Endodermal cell (in vitro differentiated cells): ENCODE measurements at regions not wholly inside any gene's neighbourhood (a gene's known extent, or its start where the extent isn't known, plus 50 kb on each side); places are given as distances from the start of the nearest gene placed in this dataset.
A peak's percentile ranks its signal among the peaks of the same experiment; 100 is the strongest.

ENCODE experiments used
- DNase-seq: peaks from one replicate; pipeline ENCODE4 v3.0.0-alpha.2; 2017
- H3K27ac ChIP-seq: 2 replicates; pipeline ENCODE4 v1.5.1; 2013; ENCODE audit warnings: mild to moderate bottlenecking, low read depth, low read length, moderate library complexity
- H3K27me3 ChIP-seq: 2 replicates; pipeline ENCODE4 v1.6.1; 2013; ENCODE audit warnings: mild to moderate bottlenecking, low read length, moderate library complexity; ENCODE audit not compliant: insufficient read depth, control insufficient read depth, poor library complexity, severe bottlenecking
- H3K36me3 ChIP-seq: 2 replicates; pipeline ENCODE4 v1.7.0; 2013; ENCODE audit warnings: mild to moderate bottlenecking, low read length, moderate library complexity; ENCODE audit not compliant: control insufficient read depth, insufficient read depth
- H3K4me1 ChIP-seq: one replicate; pipeline ENCODE4 v1.7.0; 2013; ENCODE audit warnings: low read length; ENCODE audit not compliant: control insufficient read depth, insufficient read depth
- H3K4me3 ChIP-seq: 2 replicates; pipeline ENCODE4 v1.5.1; 2013; ENCODE audit warnings: mild to moderate bottlenecking, low read length, moderate library complexity
- H3K9ac ChIP-seq: 2 replicates; pipeline ENCODE4 v1.6.1; 2013; ENCODE audit warnings: mild to moderate bottlenecking, low read length, moderate library complexity; ENCODE audit not compliant: poor library complexity, severe bottlenecking; ENCODE audit errors: extremely low read depth
- H3K9me3 ChIP-seq: 2 replicates; pipeline ENCODE4 v1.6.1; 2013; ENCODE audit warnings: mild to moderate bottlenecking, low read length, moderate library complexity; ENCODE audit not compliant: control insufficient read depth
- H3K27ac Mint-ChIP-seq: 2 replicates; pipeline ENCODE4 v1.8.0; 2020; ENCODE audit warnings: mixed read lengths
- H3K27me3 Mint-ChIP-seq: 2 replicates; pipeline ENCODE4 v1.8.0; 2021; ENCODE audit warnings: mild to moderate bottlenecking, mixed read lengths; ENCODE audit not compliant: insufficient read depth
- H3K36me3 Mint-ChIP-seq: 2 replicates; pipeline ENCODE4 v1.8.0; 2020; ENCODE audit warnings: low read depth, mixed read lengths
- H3K4me1 Mint-ChIP-seq: 2 replicates; pipeline ENCODE4 v1.8.0; 2020; ENCODE audit warnings: mixed read lengths
- H3K4me3 Mint-ChIP-seq: 2 replicates; pipeline ENCODE4 v1.8.0; 2020; ENCODE audit warnings: mild to moderate bottlenecking, moderate library complexity, mixed read lengths
- H3K9me3 Mint-ChIP-seq: 2 replicates; pipeline ENCODE4 v1.8.0; 2020; ENCODE audit warnings: mild to moderate bottlenecking, mixed read lengths
- CTCF ChIP-seq: fragments of 200-600 bp; sonication (generic); conservative IDR thresholded peaks from 2 replicates; pipeline ENCODE4 v1.5.0; 2021; ENCODE audit warnings: antibody characterized with exemption, mild to moderate bottlenecking
- WGBS, 2 experiments: methylation state at CpG; one replicate each; pipeline versions ENCODE4 v1.1.5 to v1.1.7; 2013; ENCODE audit warnings: missing lambda C conversion rate in 2 of 2, mixed read lengths in 1 of 2; ENCODE audit not compliant: insufficient coverage in 1 of 2, insufficient read length in 1 of 2; 5-methylcytosine and 5-hydroxymethylcytosine counted together

- no peak for DNase-seq
- H3K9me3 ChIP-seq, result peaks cover 36% of the 10 kb centered on the region
- no peaks in the 10 kb centered on the region for H3K36me3 ChIP-seq
- no peaks in the 10 kb centered on the region for H3K4me1 ChIP-seq
- no peak for TF ChIP-seq CTCF
- H3K9me3 Mint-ChIP-seq, result peaks cover 50% of the 10 kb centered on the region
- H3K4me1 Mint-ChIP-seq, result peaks cover 18% of the 10 kb centered on the region
- no peaks in the 10 kb centered on the region for H3K27me3 Mint-ChIP-seq
- H3K4me3 ChIP-seq, result peak overlapping the region; percentile 67
- H3K27me3 ChIP-seq, result no peaks in the 10 kb centered on the region
- H3K27ac ChIP-seq, result no peak overlapping the region
- peaks cover 27% of the 10 kb centered on the region for H3K36me3 Mint-ChIP-seq
- H3K27ac Mint-ChIP-seq, result no peak overlapping the region
- no peak overlapping the region for H3K4me3 Mint-ChIP-seq
- H3K9ac ChIP-seq, result no peak overlapping the region
Measured at GRCh38 chr4:159606835-159607234, 504.0 kb downstream of the RAPGEF2 start.

GRCh38 chr4:159607809-159608208 is 504.9 kb downstream of the RAPGEF2 start:
- Mint-ChIP-seq H3K27me3 (no peaks in the 10 kb centered on the region), H3K36me3 (peaks cover 33% of the 10 kb centered on the region), H3K4me3 (no peak overlapping the region), H3K4me1 (peaks cover 14% of the 10 kb centered on the region), H3K9me3 (peaks cover 58% of the 10 kb centered on the region), H3K27ac (no peak overlapping the region)
- Histone ChIP-seq H3K36me3 (no peaks in the 10 kb centered on the region), H3K9me3 (peaks cover 44% of the 10 kb centered on the region), H3K27ac (peak overlapping the region; percentile 40), H3K27me3 (no peaks in the 10 kb centered on the region), H3K4me3 (peak overlapping the region; percentile 67), H3K4me1 (no peaks in the 10 kb centered on the region), H3K9ac (no peak overlapping the region)
- 14 to 53% methylated on average over 1 of the region's 1 CpG for WGBS, 2 experiments
- no peak for DNase-seq
- no peak for TF ChIP-seq CTCF

GRCh38 chr4:159608436-159608835 is 505.6 kb downstream of the RAPGEF2 start:
- Histone ChIP-seq H3K27ac (peak overlapping the region; percentile 62), H3K9ac (no peak overlapping the region), H3K36me3 (no peaks in the 10 kb centered on the region), H3K9me3 (peaks cover 46% of the 10 kb centered on the region), H3K27me3 (no peaks in the 10 kb centered on the region), H3K4me3 (peak overlapping the region; percentile 59), H3K4me1 (no peaks in the 10 kb centered on the region)
- no peak overlapping the region for H3K4me3 Mint-ChIP-seq
- peaks cover 14% of the 10 kb centered on the region for H3K4me1 Mint-ChIP-seq
- peaks cover 59% of the 10 kb centered on the region for H3K9me3 Mint-ChIP-seq
- 75 to 95% methylated on average over 1 to 4 of the region's 4 CpGs for WGBS, 2 experiments
- no peak for TF ChIP-seq CTCF
- no peak overlapping the region for H3K27ac Mint-ChIP-seq
- H3K27me3 Mint-ChIP-seq, result no peaks in the 10 kb centered on the region
- no peak for DNase-seq
- H3K36me3 Mint-ChIP-seq, result peaks cover 33% of the 10 kb centered on the region
